ENCODE measurements at regions not wholly inside any gene's neighbourhood (a gene's known extent, or its start where the extent isn't known, plus 50 kb on each side); places are given as distances from the start of the nearest gene placed in this dataset.

GRCh38 chr9:11758016-11758415 lies 935.2 kb upstream of the TYRP1 start:
- no peaks in the 10 kb centered on the region for H3K9me3 ChIP-seq
- no peak overlapping the region for H3K27ac ChIP-seq
- H3K4me3 ChIP-seq = no peak overlapping the region
- H3K4me1 ChIP-seq = no peaks in the 10 kb centered on the region
- intact Hi-C loops (cut with DNase I) = no loop called here
- no peaks in the 10 kb centered on the region for H3K36me3 ChIP-seq
- TF ChIP-seq, protein P1, sequence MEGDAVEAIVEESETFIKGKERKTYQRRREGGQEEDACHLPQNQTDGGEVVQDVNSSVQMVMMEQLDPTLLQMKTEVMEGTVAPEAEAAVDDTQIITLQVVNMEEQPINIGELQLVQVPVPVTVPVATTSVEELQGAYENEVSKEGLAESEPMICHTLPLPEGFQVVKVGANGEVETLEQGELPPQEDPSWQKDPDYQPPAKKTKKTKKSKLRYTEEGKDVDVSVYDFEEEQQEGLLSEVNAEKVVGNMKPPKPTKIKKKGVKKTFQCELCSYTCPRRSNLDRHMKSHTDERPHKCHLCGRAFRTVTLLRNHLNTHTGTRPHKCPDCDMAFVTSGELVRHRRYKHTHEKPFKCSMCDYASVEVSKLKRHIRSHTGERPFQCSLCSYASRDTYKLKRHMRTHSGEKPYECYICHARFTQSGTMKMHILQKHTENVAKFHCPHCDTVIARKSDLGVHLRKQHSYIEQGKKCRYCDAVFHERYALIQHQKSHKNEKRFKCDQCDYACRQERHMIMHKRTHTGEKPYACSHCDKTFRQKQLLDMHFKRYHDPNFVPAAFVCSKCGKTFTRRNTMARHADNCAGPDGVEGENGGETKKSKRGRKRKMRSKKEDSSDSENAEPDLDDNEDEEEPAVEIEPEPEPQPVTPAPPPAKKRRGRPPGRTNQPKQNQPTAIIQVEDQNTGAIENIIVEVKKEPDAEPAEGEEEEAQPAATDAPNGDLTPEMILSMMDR (IDR thresholded peaks at IDR 0.05) = no peak
- no peaks in the 10 kb centered on the region for H3K27me3 ChIP-seq
- ATAC-seq (no peak), DNase-seq (no peak)

- no peaks in the 10 kb centered on the region for H3K4me1 ChIP-seq
- TF ChIP-seq, protein P1 (IDR thresholded peaks at IDR 0.05) = no peak
- H3K27ac ChIP-seq = no peak overlapping the region
- no peak overlapping the region for H3K4me3 ChIP-seq
- DNase-seq = no peak
- intact Hi-C loops (cut with DNase I) = no loop called here
- no peaks in the 10 kb centered on the region for H3K9me3 ChIP-seq
- ATAC-seq = no peak
- no peaks in the 10 kb centered on the region for H3K27me3 ChIP-seq
- no peaks in the 10 kb centered on the region for H3K36me3 ChIP-seq
Measured at GRCh38 chr9:11779971-11780370, 913.2 kb upstream of the TYRP1 start.

DNA sequence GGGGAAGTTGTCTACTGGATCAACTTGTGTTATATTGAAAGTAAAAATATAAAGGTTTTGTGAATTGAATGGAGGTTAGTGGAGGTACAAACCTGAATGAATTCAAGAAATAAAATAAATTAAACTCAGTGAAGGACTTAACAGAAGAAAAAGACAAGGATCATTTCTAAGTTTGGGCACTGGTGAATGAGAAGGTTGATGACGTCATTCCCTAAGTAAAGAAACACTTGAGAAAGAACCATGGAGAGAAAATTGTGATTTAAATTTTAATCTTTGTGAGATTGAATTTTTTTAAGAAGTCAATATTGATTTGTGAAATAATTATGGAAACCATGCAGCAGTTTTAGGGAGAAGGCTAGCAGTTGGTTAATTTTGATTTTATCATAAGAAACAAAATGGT lies 900.3 kb upstream of the TYRP1 start:
- TF ChIP-seq, protein P1 (IDR thresholded peaks at IDR 0.05) = no peak
- intact Hi-C loops (cut with DNase I) = no loop called here
- H3K4me3 ChIP-seq = no peak overlapping the region
- H3K27ac ChIP-seq = no peak overlapping the region
- ATAC-seq (no peak), DNase-seq (no peak)
- H3K4me1 ChIP-seq = no peaks in the 10 kb centered on the region
- no peaks in the 10 kb centered on the region for H3K27me3 ChIP-seq
- H3K9me3 ChIP-seq = no peaks in the 10 kb centered on the region
- H3K36me3 ChIP-seq = no peaks in the 10 kb centered on the region

DNA sequence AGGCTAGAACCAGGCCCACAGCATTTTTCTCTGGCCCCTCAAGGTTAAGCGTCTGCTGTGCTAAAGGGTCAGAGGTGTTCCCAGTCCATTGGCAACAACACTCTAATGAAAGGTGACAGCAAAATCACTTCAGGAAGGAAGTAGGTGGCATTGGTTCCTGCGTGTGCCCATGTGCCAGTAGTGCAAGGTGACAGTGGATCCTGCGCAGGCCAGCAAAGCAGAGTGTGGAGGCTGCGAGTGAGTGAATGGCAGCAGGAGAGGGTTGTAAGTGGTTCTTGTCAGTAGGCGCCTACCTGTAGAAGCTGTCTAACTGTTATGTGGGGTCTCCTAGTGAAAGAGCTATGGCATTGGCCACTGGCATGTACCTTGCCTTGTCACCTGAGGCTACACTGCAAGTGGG lies 898.2 kb upstream of the TYRP1 start:
- no peaks in the 10 kb centered on the region for H3K4me1 ChIP-seq
- H3K27me3 ChIP-seq = no peaks in the 10 kb centered on the region
- H3K4me3 ChIP-seq = no peak overlapping the region
- DNase-seq = no peak
- intact Hi-C loops (cut with DNase I) = no loop called here
- no peaks in the 10 kb centered on the region for H3K9me3 ChIP-seq
- TF ChIP-seq, protein P1 (IDR thresholded peaks at IDR 0.05) = no peak
- H3K27ac ChIP-seq = no peak overlapping the region
- no peak for ATAC-seq
- H3K36me3 ChIP-seq = no peaks in the 10 kb centered on the region

- DNase-seq (no peak), ATAC-seq (no peak)
- H3K4me3 ChIP-seq = no peak overlapping the region
- TF ChIP-seq, protein P1 (IDR thresholded peaks at IDR 0.05) = no peak
- intact Hi-C loops (cut with DNase I) = no loop called here
- H3K4me1 ChIP-seq = no peaks in the 10 kb centered on the region
- no peaks in the 10 kb centered on the region for H3K27me3 ChIP-seq
- H3K9me3 ChIP-seq = peaks cover 0 to 27% of the 10 kb centered on the region in 2 donors
- no peaks in the 10 kb centered on the region for H3K36me3 ChIP-seq
- H3K27ac ChIP-seq = no peak overlapping the region
Measured at GRCh38 chr9:11805969-11806368, 887.2 kb upstream of the TYRP1 start.

Measured in left lung (tissue), 4 donors.